IMR-90 (cell line): ENCODE measurements at regions not wholly inside any gene's neighbourhood (a gene's known extent, or its start where the extent isn't known, plus 50 kb on each side); places are given as distances from the start of the nearest gene placed in this dataset.

Source experiments
- ATAC-seq: fragments of 200-7000 bp; cut with Tn5 transposase; 2 replicates; pipeline ENCODE4 v1.9.1; 2020; ENCODE audit warnings: low read depth, mild to moderate bottlenecking, moderate library complexity
- BruUV-seq: library from RNA; stranded (reverse); fragments of 400-500 nt; replicated peaks from 2 replicates; lab custom pipeline; 2021; lab: Mats Ljungman, UMichigan
- CTCF ChIA-PET: fragments of 300-600 bp; formaldehyde crosslinking; extraction: SDS; loops from one replicate; lab custom pipeline; 2021; ENCODE audit warnings: antibody characterized with exemption; lab: Yijun Ruan, JAX
- POLR2A ChIA-PET: fragments of 300-600 bp; sonication (Branson Sonifier 250); formaldehyde crosslinking; loops from one replicate; lab custom pipeline; 2022; ENCODE audit warnings: antibody characterized with exemption; ENCODE audit not compliant: unreplicated experiment; lab: Charles Lee
- DNase-seq: peaks from one replicate; pipeline ENCODE4 v3.0.0; 2013
- H2AFZ ChIP-seq: replicated peaks from 2 replicates; pipeline ENCODE3; 2013; ENCODE audit warnings: low read length, mild to moderate bottlenecking; ENCODE audit not compliant: poor library complexity
- H2AK5ac ChIP-seq: 2 replicates; pipeline ENCODE4 v1.6.1; 2013; ENCODE audit warnings: low read depth, low read length, inconsistent platforms
- H2AK9ac ChIP-seq: replicated peaks from 2 replicates; pipeline ENCODE3; 2013; ENCODE audit warnings: mild to moderate bottlenecking, low read depth, low read length, moderate library complexity; ENCODE audit not compliant: poor library complexity
- H2BK120ac ChIP-seq: 2 replicates; pipeline ENCODE4 v1.6.1; 2013; ENCODE audit warnings: low read depth, low read length, inconsistent platforms
- H2BK15ac ChIP-seq: 3 replicates; pipeline ENCODE4 v1.6.1; 2013; ENCODE audit warnings: low read depth, low read length, inconsistent platforms
- H2BK20ac ChIP-seq: 2 replicates; pipeline ENCODE4 v1.6.1; 2013; ENCODE audit warnings: low read depth, mild to moderate bottlenecking, inconsistent platforms, low read length, moderate library complexity
- H2BK5ac ChIP-seq: 2 replicates; pipeline ENCODE4 v1.6.1; 2013; ENCODE audit warnings: mild to moderate bottlenecking, low read depth, low read length, inconsistent platforms; ENCODE audit not compliant: poor library complexity, severe bottlenecking
- H3K14ac ChIP-seq: replicated peaks from 2 replicates; pipeline ENCODE4 v1.6.1; 2013; ENCODE audit warnings: low read depth, low read length, inconsistent platforms
- H3K18ac ChIP-seq: 2 replicates; pipeline ENCODE4 v1.6.1; 2013; ENCODE audit warnings: low read depth, low read length, control low read depth
- H3K23ac ChIP-seq: 2 replicates; pipeline ENCODE4 v1.6.1; 2013; ENCODE audit warnings: low read depth, low read length, inconsistent platforms
- H3K27ac ChIP-seq: 2 replicates; pipeline ENCODE4 v1.5.1; 2013; ENCODE audit warnings: mild to moderate bottlenecking, control low read depth, low read length; ENCODE audit not compliant: insufficient read depth
- H3K27me3 ChIP-seq: 2 replicates; pipeline ENCODE4 v1.6.1; 2013; ENCODE audit warnings: low read length; ENCODE audit not compliant: control insufficient read depth, insufficient read depth
- H3K36me3 ChIP-seq: 2 replicates; pipeline ENCODE4 v1.6.1; 2013; ENCODE audit warnings: low read length, mixed read lengths; ENCODE audit not compliant: control insufficient read depth, insufficient read depth
- H3K4ac ChIP-seq: 2 replicates; pipeline ENCODE4 v1.6.1; 2013; ENCODE audit warnings: low read depth, low read length, inconsistent platforms
- H3K4me1 ChIP-seq: 2 replicates; pipeline ENCODE4 v1.6.1; 2013; ENCODE audit warnings: low read length, mixed read lengths; ENCODE audit not compliant: control insufficient read depth, insufficient read depth
- H3K4me2 ChIP-seq: 2 replicates; pipeline ENCODE4 v1.6.1; 2013; ENCODE audit warnings: low read depth, mild to moderate bottlenecking, control low read depth, low read length, moderate library complexity
- H3K4me3 ChIP-seq: 2 replicates; pipeline ENCODE4 v1.5.1; 2013; ENCODE audit warnings: low read depth, mild to moderate bottlenecking, control low read depth, low read length, moderate library complexity; ENCODE audit not compliant: insufficient read depth
- H3K56ac ChIP-seq: 2 replicates; pipeline ENCODE4 v1.6.1; 2013; ENCODE audit warnings: low read length, inconsistent platforms; ENCODE audit not compliant: insufficient read depth; ENCODE audit errors: extremely low read depth
- H3K79me1 ChIP-seq, 2 experiments: 2 replicates each; pipeline ENCODE4 v1.6.1; 2013; ENCODE audit warnings: low read length in 2 of 2, inconsistent platforms in 1 of 2, low read depth in 1 of 2
- H3K9ac ChIP-seq: 2 replicates; pipeline ENCODE4 v1.6.1; 2013; ENCODE audit warnings: low read depth, low read length, control low read depth
- H3K9me1 ChIP-seq: 2 replicates; pipeline ENCODE4 v1.6.1; 2013; ENCODE audit warnings: low read length, inconsistent platforms; ENCODE audit not compliant: insufficient read depth
- H3K9me3 ChIP-seq: 2 replicates; pipeline ENCODE4 v1.6.1; 2013; ENCODE audit warnings: low read length; ENCODE audit not compliant: control insufficient read depth, insufficient read depth
- H4K20me1 ChIP-seq: 2 replicates; pipeline ENCODE4 v1.6.1; 2013; ENCODE audit warnings: low read length, inconsistent platforms; ENCODE audit not compliant: insufficient read depth
- H4K5ac ChIP-seq: 2 replicates; pipeline ENCODE4 v1.6.1; 2013; ENCODE audit warnings: mild to moderate bottlenecking, low read depth, low read length, control low read depth
- H4K8ac ChIP-seq, 2 experiments: 2 replicates each; pipeline ENCODE4 v1.6.1; 2013; ENCODE audit warnings: low read depth in 2 of 2, low read length in 2 of 2, control low read depth in 1 of 2, inconsistent platforms in 1 of 2
- H4K91ac ChIP-seq: 2 replicates; pipeline ENCODE4 v1.6.1; 2013; ENCODE audit warnings: low read depth, low read length, inconsistent platforms; ENCODE audit not compliant: insufficient read depth
- BHLHE40 ChIP-seq: fragments of 150-350 bp; IDR thresholded peaks from 2 replicates; pipeline ENCODE4 v1.6.1; 2016; ENCODE audit warnings: mild to moderate bottlenecking, low read depth, low read length
- CEBPB ChIP-seq: IDR thresholded peaks from 2 replicates; pipeline ENCODE4 v1.6.1; 2012; ENCODE audit warnings: low read depth, low read length, improper control_type of control experiment
- MAFK ChIP-seq: IDR thresholded peaks from 2 replicates; pipeline ENCODE4 v1.6.1; 2012; ENCODE audit warnings: low read depth, low read length, improper control_type of control experiment
- MAZ ChIP-seq: IDR thresholded peaks from 2 replicates; pipeline ENCODE4 v1.6.1; 2012; ENCODE audit warnings: low read depth, mild to moderate bottlenecking, low read length, improper control_type of control experiment, moderate library complexity, borderline replicate concordance
- MXI1 ChIP-seq: IDR thresholded peaks from 2 replicates; pipeline ENCODE4 v1.6.1; 2012; ENCODE audit warnings: low read depth, mild to moderate bottlenecking, low read length, moderate library complexity, borderline replicate concordance
- RAD21 ChIP-seq: IDR thresholded peaks from 2 replicates; pipeline ENCODE4 v1.6.1; 2012; ENCODE audit warnings: low read length, improper control_type of control experiment
- RCOR1 ChIP-seq: IDR thresholded peaks from 2 replicates; pipeline ENCODE4 v1.6.1; 2012; ENCODE audit warnings: mild to moderate bottlenecking, low read length, improper control_type of control experiment; ENCODE audit not compliant: insufficient replicate concordance
- RFX5 ChIP-seq: IDR thresholded peaks from 2 replicates; pipeline ENCODE4 v1.8.0; 2012; ENCODE audit warnings: low read depth, mild to moderate bottlenecking, low read length, moderate library complexity
- WGBS, 2 experiments: methylation state at CpG; one replicate each; pipeline versions ENCODE4 v1.1.5 to v1.1.7; 2013; ENCODE audit warnings: missing lambda C conversion rate in 2 of 2; ENCODE audit not compliant: insufficient read length in 1 of 2; ENCODE audit errors: extremely low coverage in 2 of 2; 5-methylcytosine and 5-hydroxymethylcytosine counted together
- dilution Hi-C: fragments of 300-500 bp; cut with HindIII; formaldehyde crosslinking; loops from one replicate; pipeline ENCODE4 v1.14.3; 2018; ENCODE audit warnings: low sequenced_read_pairs; ENCODE audit not compliant: unreplicated experiment
- in situ Hi-C: fragments of 300-500 bp; cut with MboI; formaldehyde crosslinking; loops from 3 replicates; pipeline ENCODE4 v1.14.3; 2019; ENCODE audit warnings: low sequenced_read_pairs, inconsistent platforms, mixed read lengths
- intact Hi-C: fragments of 100-400 bp; cut with micrococcal nuclease; formaldehyde crosslinking; loops from 2 replicates; pipeline ENCODE4 v1.10.0; 2022
- TF ChIP-seq, protein P1 (sequence below): conservative IDR thresholded peaks from 2 replicates; pipeline ENCODE4 v1.5.1; 2012; ENCODE audit warnings: mild to moderate bottlenecking, low read depth, low read length, improper control_type of control experiment
- TF ChIP-seq, protein P2 (sequence below): fragments of 150-350 bp; IDR thresholded peaks from 2 replicates; pipeline ENCODE4 v1.6.1; 2017; ENCODE audit warnings: mild to moderate bottlenecking, antibody characterized with exemption, low read length, low read depth
- TF ChIP-seq, protein P3 (sequence below): fragments of 150-350 bp; IDR thresholded peaks from 2 replicates; pipeline ENCODE4 v1.6.1; 2016; ENCODE audit warnings: low read depth, mild to moderate bottlenecking, low read length, moderate library complexity, borderline replicate concordance

DNA sequence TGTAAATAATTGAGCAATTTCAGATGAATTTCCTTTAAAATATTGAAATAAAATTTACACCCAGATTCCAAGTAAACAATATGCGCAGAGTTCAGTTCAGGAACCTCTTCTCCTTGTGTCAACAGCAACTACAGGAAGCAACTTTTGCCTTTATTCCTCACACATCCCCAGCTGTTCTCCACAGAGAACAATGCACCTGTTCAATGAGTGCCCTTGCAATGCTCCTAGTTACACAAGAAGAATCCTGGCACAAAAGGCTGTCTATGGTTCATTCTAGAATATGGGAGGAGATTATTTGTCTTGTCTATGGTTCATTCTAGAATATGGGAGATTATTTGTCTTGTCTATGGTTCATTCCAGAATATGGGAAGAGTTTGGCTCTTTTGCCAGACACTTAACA is 454.9 kb downstream of the BTBD3 start:
- H2BK5ac ChIP-seq: no peak overlapping the region
- no peaks in the 10 kb centered on the region for H4K20me1 ChIP-seq
- no peak overlapping the region for H4K8ac ChIP-seq
- H3K4me2 ChIP-seq: no peak overlapping the region
- H3K79me1 ChIP-seq: no peaks in the 10 kb centered on the region
- H3K23ac ChIP-seq: no peak overlapping the region
- no TSS peak for BruUV-seq
- no peak overlapping the region for H3K18ac ChIP-seq
- ChIA-PET POLR2A (interaction anchor here (0.6 kb wide), 1 partner anchor 532 kb away, joined by 4 read pairs; no protein-coding TSS in a partner anchor), CTCF (interaction anchor here (0.6 kb wide), 1 partner anchor 11 kb away, joined by 4 read pairs; no protein-coding TSS in a partner anchor)
- no peaks in the 10 kb centered on the region for H3K27me3 ChIP-seq
- DNase-seq: no peak
- no peak overlapping the region for H3K27ac ChIP-seq
- no peak overlapping the region for H3K4me3 ChIP-seq
- H2BK15ac ChIP-seq: no peak overlapping the region
- intact Hi-C loops (no loop called here), dilution Hi-C loops (no loop called here), in situ Hi-C loops (no loop called here)
- no peaks in the 10 kb centered on the region for H3K4me1 ChIP-seq
- H4K91ac ChIP-seq: no peak overlapping the region
- no peak overlapping the region for H2AFZ ChIP-seq
- ATAC-seq: no peak
- H3K4ac ChIP-seq: no peak overlapping the region
- no peak overlapping the region for H2BK120ac ChIP-seq
- H3K9me3 ChIP-seq: peaks cover 3% of the 10 kb centered on the region
- H2AK9ac ChIP-seq: no peak overlapping the region
- H3K56ac ChIP-seq: no peak overlapping the region
- H4K5ac ChIP-seq: no peak overlapping the region
- no peak overlapping the region for H2BK20ac ChIP-seq
- no peak overlapping the region for H3K14ac ChIP-seq
- WGBS, 2 experiments: no CpG with 5 or more reads among the region's 1 CpG
- no peak overlapping the region for H2AK5ac ChIP-seq
- H3K9me1 ChIP-seq: no peaks in the 10 kb centered on the region
- H3K9ac ChIP-seq: no peak overlapping the region
- no peak for TF ChIP-seq RAD21
- TF ChIP-seq RCOR1: no peak
- TF ChIP-seq, protein P1, sequence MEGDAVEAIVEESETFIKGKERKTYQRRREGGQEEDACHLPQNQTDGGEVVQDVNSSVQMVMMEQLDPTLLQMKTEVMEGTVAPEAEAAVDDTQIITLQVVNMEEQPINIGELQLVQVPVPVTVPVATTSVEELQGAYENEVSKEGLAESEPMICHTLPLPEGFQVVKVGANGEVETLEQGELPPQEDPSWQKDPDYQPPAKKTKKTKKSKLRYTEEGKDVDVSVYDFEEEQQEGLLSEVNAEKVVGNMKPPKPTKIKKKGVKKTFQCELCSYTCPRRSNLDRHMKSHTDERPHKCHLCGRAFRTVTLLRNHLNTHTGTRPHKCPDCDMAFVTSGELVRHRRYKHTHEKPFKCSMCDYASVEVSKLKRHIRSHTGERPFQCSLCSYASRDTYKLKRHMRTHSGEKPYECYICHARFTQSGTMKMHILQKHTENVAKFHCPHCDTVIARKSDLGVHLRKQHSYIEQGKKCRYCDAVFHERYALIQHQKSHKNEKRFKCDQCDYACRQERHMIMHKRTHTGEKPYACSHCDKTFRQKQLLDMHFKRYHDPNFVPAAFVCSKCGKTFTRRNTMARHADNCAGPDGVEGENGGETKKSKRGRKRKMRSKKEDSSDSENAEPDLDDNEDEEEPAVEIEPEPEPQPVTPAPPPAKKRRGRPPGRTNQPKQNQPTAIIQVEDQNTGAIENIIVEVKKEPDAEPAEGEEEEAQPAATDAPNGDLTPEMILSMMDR: no peak
- TF ChIP-seq RFX5: no peak
- TF ChIP-seq MAZ: no peak
- TF ChIP-seq, protein P2, sequence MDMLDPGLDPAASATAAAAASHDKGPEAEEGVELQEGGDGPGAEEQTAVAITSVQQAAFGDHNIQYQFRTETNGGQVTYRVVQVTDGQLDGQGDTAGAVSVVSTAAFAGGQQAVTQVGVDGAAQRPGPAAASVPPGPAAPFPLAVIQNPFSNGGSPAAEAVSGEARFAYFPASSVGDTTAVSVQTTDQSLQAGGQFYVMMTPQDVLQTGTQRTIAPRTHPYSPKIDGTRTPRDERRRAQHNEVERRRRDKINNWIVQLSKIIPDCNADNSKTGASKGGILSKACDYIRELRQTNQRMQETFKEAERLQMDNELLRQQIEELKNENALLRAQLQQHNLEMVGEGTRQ: no peak
- no peak for TF ChIP-seq BHLHE40
- TF ChIP-seq, protein P3, sequence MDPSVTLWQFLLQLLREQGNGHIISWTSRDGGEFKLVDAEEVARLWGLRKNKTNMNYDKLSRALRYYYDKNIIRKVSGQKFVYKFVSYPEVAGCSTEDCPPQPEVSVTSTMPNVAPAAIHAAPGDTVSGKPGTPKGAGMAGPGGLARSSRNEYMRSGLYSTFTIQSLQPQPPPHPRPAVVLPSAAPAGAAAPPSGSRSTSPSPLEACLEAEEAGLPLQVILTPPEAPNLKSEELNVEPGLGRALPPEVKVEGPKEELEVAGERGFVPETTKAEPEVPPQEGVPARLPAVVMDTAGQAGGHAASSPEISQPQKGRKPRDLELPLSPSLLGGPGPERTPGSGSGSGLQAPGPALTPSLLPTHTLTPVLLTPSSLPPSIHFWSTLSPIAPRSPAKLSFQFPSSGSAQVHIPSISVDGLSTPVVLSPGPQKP: no peak
- TF ChIP-seq CEBPB: no peak
- no peak for TF ChIP-seq MXI1
- TF ChIP-seq MAFK: no peak
- H3K36me3 ChIP-seq: no peaks in the 10 kb centered on the region
